ENCODE measurements at regions not wholly inside any gene's neighbourhood (a gene's known extent, or its start where the extent isn't known, plus 50 kb on each side); places are given as distances from the start of the nearest gene placed in this dataset.

DNA sequence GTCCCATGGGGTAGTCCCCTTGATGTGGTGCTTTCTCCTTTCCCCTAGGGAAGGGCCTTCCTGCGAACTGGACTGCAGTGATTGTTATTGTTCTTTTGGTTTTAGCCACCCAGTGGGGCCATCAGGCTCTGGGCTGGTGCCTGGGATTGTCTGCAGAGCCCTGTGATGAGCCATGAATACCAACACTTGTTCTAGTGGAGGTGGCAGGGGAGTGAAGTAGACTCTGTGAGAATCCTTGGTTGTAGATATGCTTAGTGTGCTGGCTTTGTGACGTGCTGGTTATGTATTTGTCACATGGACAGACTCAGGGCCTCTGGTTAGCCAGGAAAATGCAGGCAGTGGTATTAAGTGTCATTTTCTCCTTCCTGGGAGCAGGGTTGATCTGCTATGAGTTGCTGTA is 51.8 kb upstream of the NDUFB4 start:
- dilution Hi-C loops (cut with HindIII; ENCODE audit: low sequenced_read_pairs, unreplicated experiment): no loop called here
- Histone ChIP-seq H3K9me3 (ENCODE audit: control insufficient read depth, insufficient read depth, low read length) (no peaks in the 10 kb centered on the region; the same call in 1 of the 2 replicates), H3K79me1 (ENCODE audit: low read depth in 1 of 2, low read length in 2 of 2) (no peaks in the 10 kb centered on the region), H2AK9ac (replicated peaks; ENCODE audit: low read depth, low read length, poor library complexity) (no peak overlapping the region), H4K8ac (ENCODE audit: low read depth in 2 of 2, low read length in 2 of 2) (no peak overlapping the region), H4K5ac (ENCODE audit: low read depth, low read length) (no peak overlapping the region), H3K9me1 (ENCODE audit: insufficient read depth, low read length) (no peaks in the 10 kb centered on the region), H3K27ac (ENCODE audit: insufficient read depth, low read length) (no peak overlapping the region), H2BK5ac (ENCODE audit: low read depth, low read length, poor library complexity, severe bottlenecking) (no peak overlapping the region), H4K91ac (ENCODE audit: insufficient read depth, low read depth, low read length) (no peak overlapping the region), H2BK120ac (ENCODE audit: low read depth, low read length) (no peak overlapping the region), H3K4ac (ENCODE audit: low read depth, low read length) (no peak overlapping the region), H3K4me3 (ENCODE audit: insufficient read depth, low read depth, low read length) (no peak overlapping the region), H2AK5ac (ENCODE audit: low read depth, low read length) (no peak overlapping the region), H2BK20ac (ENCODE audit: low read depth, low read length) (no peak overlapping the region), H3K4me2 (ENCODE audit: low read depth, low read length) (no peak overlapping the region), H3K23ac (ENCODE audit: low read depth, low read length) (no peak overlapping the region), H3K4me1 (ENCODE audit: control insufficient read depth, insufficient read depth, low read length) (no peaks in the 10 kb centered on the region), H2BK15ac (ENCODE audit: low read depth, low read length) (no peak overlapping the region), H3K56ac (ENCODE audit: extremely low read depth, insufficient read depth, low read length) (no peak overlapping the region), H3K36me3 (ENCODE audit: control insufficient read depth, insufficient read depth, low read length) (no peaks in the 10 kb centered on the region), H3K14ac (replicated peaks; ENCODE audit: low read depth, low read length) (no peak overlapping the region), H2AFZ (replicated peaks; ENCODE audit: low read length, poor library complexity) (no peak overlapping the region), H4K20me1 (ENCODE audit: insufficient read depth, low read length) (no peaks in the 10 kb centered on the region), H3K18ac (ENCODE audit: low read depth, low read length) (no peak overlapping the region), H3K9ac (ENCODE audit: low read depth, low read length) (no peak overlapping the region), H3K27me3 (ENCODE audit: control insufficient read depth, insufficient read depth, low read length) (no peaks in the 10 kb centered on the region; the same call in 1 of the 2 replicates)
- no TSS peak for BruUV-seq (replicated peaks)
- ChIA-PET POLR2A (ENCODE audit: unreplicated experiment) (no interaction called here), CTCF (no interaction called here)
- intact Hi-C loops (cut with micrococcal nuclease): no loop called here
- in situ Hi-C loops (cut with MboI; ENCODE audit: low sequenced_read_pairs): no loop called here
- no peak for ATAC-seq (ENCODE audit: low read depth)
- WGBS, 2 experiments (ENCODE audit: extremely low coverage in 2 of 2, insufficient read length in 1 of 2): no CpG with 5 or more reads among the region's 2 CpGs
- no peak for TF ChIP-seq MXI1 (IDR thresholded peaks at IDR 0.05; ENCODE audit: borderline replicate concordance, low read depth, low read length)
- TF ChIP-seq, protein P1, sequence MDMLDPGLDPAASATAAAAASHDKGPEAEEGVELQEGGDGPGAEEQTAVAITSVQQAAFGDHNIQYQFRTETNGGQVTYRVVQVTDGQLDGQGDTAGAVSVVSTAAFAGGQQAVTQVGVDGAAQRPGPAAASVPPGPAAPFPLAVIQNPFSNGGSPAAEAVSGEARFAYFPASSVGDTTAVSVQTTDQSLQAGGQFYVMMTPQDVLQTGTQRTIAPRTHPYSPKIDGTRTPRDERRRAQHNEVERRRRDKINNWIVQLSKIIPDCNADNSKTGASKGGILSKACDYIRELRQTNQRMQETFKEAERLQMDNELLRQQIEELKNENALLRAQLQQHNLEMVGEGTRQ (IDR thresholded peaks at IDR 0.05; ENCODE audit: low read depth, low read length): no peak
- TF ChIP-seq MAZ (IDR thresholded peaks at IDR 0.05; ENCODE audit: borderline replicate concordance, low read depth, low read length): no peak
- TF ChIP-seq POLR2A (IDR thresholded peaks at IDR 0.05; ENCODE audit: low read depth, low read length): no peak
- TF ChIP-seq, protein P2, sequence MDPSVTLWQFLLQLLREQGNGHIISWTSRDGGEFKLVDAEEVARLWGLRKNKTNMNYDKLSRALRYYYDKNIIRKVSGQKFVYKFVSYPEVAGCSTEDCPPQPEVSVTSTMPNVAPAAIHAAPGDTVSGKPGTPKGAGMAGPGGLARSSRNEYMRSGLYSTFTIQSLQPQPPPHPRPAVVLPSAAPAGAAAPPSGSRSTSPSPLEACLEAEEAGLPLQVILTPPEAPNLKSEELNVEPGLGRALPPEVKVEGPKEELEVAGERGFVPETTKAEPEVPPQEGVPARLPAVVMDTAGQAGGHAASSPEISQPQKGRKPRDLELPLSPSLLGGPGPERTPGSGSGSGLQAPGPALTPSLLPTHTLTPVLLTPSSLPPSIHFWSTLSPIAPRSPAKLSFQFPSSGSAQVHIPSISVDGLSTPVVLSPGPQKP (IDR thresholded peaks at IDR 0.05; ENCODE audit: borderline replicate concordance, low read depth, low read length): no peak
- no peak for TF ChIP-seq FOS (IDR thresholded peaks at IDR 0.05; ENCODE audit: low read depth, low read length)
- TF ChIP-seq RFX5 (IDR thresholded peaks at IDR 0.05; ENCODE audit: low read depth, low read length): no peak
- no peak for DNase-seq

Measured in IMR-90 (cell line).